HepG2 (cell line): ENCODE measurements at regions not wholly inside any gene's neighbourhood (a gene's known extent, or its start where the extent isn't known, plus 50 kb on each side); places are given as distances from the start of the nearest gene placed in this dataset.

Experiments used
- ATAC-seq: fragments of 200-7000 bp; cut with Tn5 transposase; 3 replicates; pipeline ENCODE4 v1.9.1; 2020; ENCODE audit warnings: mild to moderate bottlenecking, moderate library complexity
- BruUV-seq: library from RNA; stranded (reverse); fragments of 400-500 nt; replicated peaks from 2 replicates; lab custom pipeline; 2021; lab: Mats Ljungman, UMichigan
- CTCF ChIA-PET: fragments of 300-600 bp; formaldehyde crosslinking; extraction: SDS; loops from one replicate; lab custom pipeline; 2021; ENCODE audit warnings: low total read pairs, inconsistent platforms, low intra/inter-chr PET ratio; lab: Yijun Ruan, JAX
- POLR2A ChIA-PET: fragments of 350-600 bp; sonication (Branson Sonifier 250); formaldehyde crosslinking; loops from one replicate; lab custom pipeline; 2020; ENCODE audit warnings: antibody characterized with exemption, inconsistent platforms; lab: Yijun Ruan, JAX
- DNase-seq: peaks from one replicate; pipeline ENCODE4 v3.0.0-alpha.2; 2015; ENCODE audit warnings: low spot score
- FAIRE-seq: peaks from 3 replicates; lab custom pipeline; 2011; peaks lifted over from hg19 to GRCh38; lab: Jason Lieb, UNC
- H2AFZ ChIP-seq: one replicate; pipeline ENCODE4 v1.6.1; 2011; ENCODE audit warnings: low read length, inconsistent platforms
- H3K27ac ChIP-seq: fragments of 300-600 bp; 3 replicates; pipeline ENCODE4 v1.8.0; 2011; ENCODE audit warnings: mixed run types, mild to moderate bottlenecking, mixed read lengths, low read length, inconsistent platforms; ENCODE audit not compliant: insufficient read depth; ENCODE audit errors: extremely low read length
- H3K27me3 ChIP-seq, 2 experiments: fragments of 200-600 bp in 1 of 2; 2 replicates in 1 of 2; 3 replicates in 1 of 2; pipeline versions ENCODE4 v1.6.0 to v1.8.0; 2011; ENCODE audit warnings: low read length in 2 of 2, mild to moderate bottlenecking in 2 of 2, moderate library complexity in 2 of 2, inconsistent platforms in 1 of 2; ENCODE audit not compliant: insufficient read depth in 2 of 2, control insufficient read depth in 1 of 2
- H3K36me3 ChIP-seq, 2 experiments: fragments of 200-600 bp in 1 of 2; replicated peaks in 1 of 2; 2 replicates in 1 of 2; 3 replicates in 1 of 2; pipeline versions ENCODE4 v1.5.1 to v1.8.0; 2011; ENCODE audit warnings: low read length in 2 of 2, inconsistent platforms in 1 of 2; ENCODE audit not compliant: insufficient read depth in 2 of 2, control insufficient read depth in 1 of 2
- H3K4me1 ChIP-seq: 2 replicates; pipeline ENCODE4 v1.5.1; 2012; ENCODE audit warnings: low read length, inconsistent platforms; ENCODE audit not compliant: insufficient read depth
- H3K4me2 ChIP-seq: 2 replicates; pipeline ENCODE4 v1.6.0; 2011; ENCODE audit warnings: low read depth, low read length, inconsistent platforms
- H3K4me3 ChIP-seq, 3 experiments: fragments of 200-600 bp in 1 of 3; sonication (generic), shearing (Covaris generic) in 1 of 3; replicated peaks in 1 of 3; 2 replicates each; pipeline ENCODE4 v1.5.1; 2011 to 2016; ENCODE audit warnings: low read length in 3 of 3, inconsistent platforms in 2 of 3, low read depth in 2 of 3, mild to moderate bottlenecking in 2 of 3, control low read depth in 1 of 3, mixed read lengths in 1 of 3; ENCODE audit not compliant: insufficient read depth in 1 of 3
- H3K79me2 ChIP-seq: one replicate; pipeline ENCODE4 v1.6.1; 2011; ENCODE audit warnings: low read length, inconsistent platforms; ENCODE audit not compliant: insufficient read depth
- H3K9ac ChIP-seq: 2 replicates; pipeline ENCODE4 v1.6.0; 2011; ENCODE audit warnings: mild to moderate bottlenecking, low read depth, low read length, inconsistent platforms; ENCODE audit not compliant: insufficient read depth
- H3K9me3 ChIP-seq: 2 replicates; pipeline ENCODE4 v1.5.1; 2012; ENCODE audit warnings: mild to moderate bottlenecking, low read length
- H4K20me1 ChIP-seq: 2 replicates; pipeline ENCODE4 v1.6.0; 2011; ENCODE audit warnings: inconsistent platforms, mild to moderate bottlenecking, low read length, moderate library complexity; ENCODE audit not compliant: insufficient read depth
- FOXA3 ChIP-seq: IDR thresholded peaks from 2 replicates; pipeline ENCODE4 v1.6.1; 2016; ENCODE audit warnings: missing genetic modification reagents, missing compliant biosample characterization
- FOXP1 ChIP-seq, 2 experiments: fragments of 450-650 bp in 1 of 2; IDR thresholded peaks; 2 replicates each; pipeline ENCODE4 v1.6.1; 2017 to 2018; ENCODE audit warnings: antibody characterized with exemption in 1 of 2
- GRHL1 ChIP-seq: sonication (generic); formaldehyde crosslinking; conservative IDR thresholded peaks from 2 replicates; pipeline ENCODE4 v1.8.0; 2022; ENCODE audit warnings: missing genetic modification reagents
- HNF4A ChIP-seq: sonication (generic); formaldehyde crosslinking; IDR thresholded peaks from 2 replicates; pipeline ENCODE4 v1.4.0; 2020; ENCODE audit warnings: missing genetic modification reagents
- HOXA5 ChIP-seq: sonication (generic); formaldehyde crosslinking; IDR thresholded peaks from 2 replicates; pipeline ENCODE4 v1.4.0; 2020; ENCODE audit warnings: missing genetic modification reagents
- PBX2 ChIP-seq: IDR thresholded peaks from 2 replicates; pipeline ENCODE4 v1.6.1; 2016; ENCODE audit warnings: control low read depth
- PHF21A ChIP-seq: sonication (generic); formaldehyde crosslinking; IDR thresholded peaks from 2 replicates; pipeline ENCODE4 v1.5.0; 2020; ENCODE audit warnings: mild to moderate bottlenecking, missing genetic modification reagents
- RBM22 ChIP-seq: fragments of 200-400 bp; formaldehyde crosslinking; optimal IDR thresholded peaks from 2 replicates; pipeline ENCODE3; 2017; ENCODE audit warnings: mild to moderate bottlenecking, low read length, moderate library complexity
- SMARCE1 ChIP-seq: fragments of 450-650 bp; IDR thresholded peaks from 2 replicates; pipeline ENCODE4 v1.6.1; 2017; ENCODE audit warnings: borderline replicate concordance
- TP53 ChIP-seq: sonication (generic); formaldehyde crosslinking; conservative IDR thresholded peaks from 2 replicates; pipeline ENCODE4 v1.4.0; 2020; ENCODE audit warnings: missing genetic modification reagents
- ZBTB37 ChIP-seq: sonication (generic); formaldehyde crosslinking; IDR thresholded peaks from 2 replicates; pipeline ENCODE4 v1.4.0; 2020; ENCODE audit warnings: mild to moderate bottlenecking, missing genetic modification reagents
- ZNF766 ChIP-seq: sonication (generic); formaldehyde crosslinking; IDR thresholded peaks from 2 replicates; pipeline ENCODE4 v1.5.0; 2020; ENCODE audit warnings: missing genetic modification reagents, borderline replicate concordance
- ZNF790 ChIP-seq: sonication (generic); formaldehyde crosslinking; IDR thresholded peaks from 2 replicates; pipeline ENCODE4 v1.8.0; 2022; ENCODE audit warnings: missing genetic modification reagents, mild to moderate bottlenecking, borderline replicate concordance
- whole genome bisulfite sequencing: methylation state at CpG from one replicate; pipeline ENCODE4 v1.1.6; 2017; ENCODE audit warnings: low lambda C conversion rate; 5-methylcytosine and 5-hydroxymethylcytosine counted together
- in situ Hi-C: cut with HindIII; loops from 2 replicates; pipeline ENCODE4 v1.10.0; 2017; ENCODE audit warnings: low pct_unique_long_range_greater_than_20kb; ENCODE audit not compliant: extremely low pct_ligation_motif_present
- intact Hi-C: fragments of 100-400 bp; cut with micrococcal nuclease; formaldehyde crosslinking; loops from one replicate; pipeline ENCODE4 v1.10.0; 2022; ENCODE audit not compliant: unreplicated experiment
- TF ChIP-seq, protein P1 (sequence below): sonication (generic); formaldehyde crosslinking; IDR thresholded peaks from 2 replicates; pipeline ENCODE4 v1.5.0; 2020; ENCODE audit warnings: mild to moderate bottlenecking, missing genetic modification reagents
- TF ChIP-seq, protein P2 (sequence below): sonication (generic); formaldehyde crosslinking; IDR thresholded peaks from 2 replicates; pipeline ENCODE4 v1.4.0; 2020; ENCODE audit warnings: missing genetic modification reagents; ENCODE audit errors: not compliant biosample characterization

- no peak for TF ChIP-seq PHF21A (CRISPR knock-in tag)
- TF ChIP-seq TP53 (CRISPR knock-in tag): no peak
- 0 out of 2 replicates have a peak, but pooled peaks have one; percentile 7 for TF ChIP-seq FOXA3
- no peak for TF ChIP-seq FOXP1 (IDR thresholded peaks at IDR 0.05)
- no peak for TF ChIP-seq FOXP1 (CRISPR knock-in tag; IDR thresholded peaks at IDR 0.05)
- TF ChIP-seq SMARCE1: no peak
- TF ChIP-seq ZBTB37 (CRISPR knock-in tag): 0 out of 2 replicates have a peak, but pooled peaks have one; percentile 4
- TF ChIP-seq HNF4A (CRISPR knock-in tag): peak; percentile 22; the same call in 1 of the 2 replicates
- TF ChIP-seq, protein P1, sequence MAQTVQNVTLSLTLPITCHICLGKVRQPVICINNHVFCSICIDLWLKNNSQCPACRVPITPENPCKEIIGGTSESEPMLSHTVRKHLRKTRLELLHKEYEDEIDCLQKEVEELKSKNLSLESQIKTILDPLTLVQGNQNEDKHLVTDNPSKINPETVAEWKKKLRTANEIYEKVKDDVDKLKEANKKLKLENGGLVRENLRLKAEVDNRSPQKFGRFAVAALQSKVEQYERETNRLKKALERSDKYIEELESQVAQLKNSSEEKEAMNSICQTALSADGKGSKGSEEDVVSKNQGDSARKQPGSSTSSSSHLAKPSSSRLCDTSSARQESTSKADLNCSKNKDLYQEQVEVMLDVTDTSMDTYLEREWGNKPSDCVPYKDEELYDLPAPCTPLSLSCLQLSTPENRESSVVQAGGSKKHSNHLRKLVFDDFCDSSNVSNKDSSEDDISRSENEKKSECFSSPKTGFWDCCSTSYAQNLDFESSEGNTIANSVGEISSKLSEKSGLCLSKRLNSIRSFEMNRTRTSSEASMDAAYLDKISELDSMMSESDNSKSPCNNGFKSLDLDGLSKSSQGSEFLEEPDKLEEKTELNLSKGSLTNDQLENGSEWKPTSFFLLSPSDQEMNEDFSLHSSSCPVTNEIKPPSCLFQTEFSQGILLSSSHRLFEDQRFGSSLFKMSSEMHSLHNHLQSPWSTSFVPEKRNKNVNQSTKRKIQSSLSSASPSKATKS (CRISPR knock-in tag): 0 out of 2 replicates have a peak, but pooled peaks have one; percentile 4
Measured at GRCh38 chr2:167826906-167827305, 420.5 kb downstream of the STK39 start (continued).

- DNase-seq: no peak
- H3K4me2 ChIP-seq: no peak overlapping the region
- H3K27me3 ChIP-seq: no peaks in the 10 kb centered on the region
- H3K36me3 ChIP-seq: no peaks in the 10 kb centered on the region
- H3K4me1 ChIP-seq: peaks cover 35% of the 10 kb centered on the region
- H4K20me1 ChIP-seq: no peaks in the 10 kb centered on the region
- intact Hi-C loops (no loop called here), in situ Hi-C loops (no loop called here)
- no peak overlapping the region for H3K9ac ChIP-seq
- no peak overlapping the region for H3K27ac ChIP-seq
- POLR2A ChIA-PET: no interaction called here
- no peak for FAIRE-seq
- H2AFZ ChIP-seq: no peak overlapping the region
- no peak overlapping the region for H3K4me3 ChIP-seq
- no peaks in the 10 kb centered on the region for H3K79me2 ChIP-seq
- H3K9me3 ChIP-seq: no peaks in the 10 kb centered on the region
- ATAC-seq: no peak
- CTCF ChIA-PET: no interaction called here
- no TSS peak for BruUV-seq
- WGBS: 100% methylated on average over 1 of the region's 1 CpG
- TF ChIP-seq ZNF766 (no peak), PBX2 (CRISPR knock-in tag) (no peak), HOXA5 (CRISPR knock-in tag) (no peak), GRHL1 (CRISPR knock-in tag) (no peak), ZNF790 (CRISPR knock-in tag) (no peak), RBM22 (no peak)
- TF ChIP-seq, protein P2, sequence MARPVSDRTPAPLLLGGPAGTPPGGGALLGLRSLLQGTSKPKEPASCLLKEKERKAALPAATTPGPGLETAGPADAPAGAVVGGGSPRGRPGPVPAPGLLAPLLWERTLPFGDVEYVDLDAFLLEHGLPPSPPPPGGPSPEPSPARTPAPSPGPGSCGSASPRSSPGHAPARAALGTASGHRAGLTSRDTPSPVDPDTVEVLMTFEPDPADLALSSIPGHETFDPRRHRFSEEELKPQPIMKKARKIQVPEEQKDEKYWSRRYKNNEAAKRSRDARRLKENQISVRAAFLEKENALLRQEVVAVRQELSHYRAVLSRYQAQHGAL: no peak
Measured at GRCh38 chr2:167825664-167826063, 421.7 kb downstream of the STK39 start.
